GM23338 (cell line): ENCODE measurements at regions not wholly inside any gene's neighbourhood (a gene's known extent, or its start where the extent isn't known, plus 50 kb on each side); places are given as distances from the start of the nearest gene placed in this dataset.

Experiments
- ATAC-seq: fragments of 200-7000 bp; cut with Tn5 transposase; 3 replicates; pipeline ENCODE4 v1.9.1; 2020
- DNase-seq: peaks from one replicate; pipeline ENCODE4 v3.0.0-alpha.2; 2015; ENCODE audit warnings: low spot score
- H2AFZ ChIP-seq: fragments of 200-600 bp; sonication (generic); 2 replicates; pipeline ENCODE4 v1.8.0; 2016; ENCODE audit warnings: antibody characterized with exemption, mild to moderate bottlenecking, moderate library complexity
- H3F3A ChIP-seq: fragments of 200-600 bp; sonication (generic); replicated peaks from 2 replicates; pipeline ENCODE4 v1.8.0; 2017; ENCODE audit warnings: antibody characterized with exemption, mixed run types, low read depth
- H3K27ac ChIP-seq: fragments of 200-600 bp; sonication (generic); 2 replicates; pipeline ENCODE4 v1.6.1; 2016; ENCODE audit warnings: low read depth
- H3K27me3 ChIP-seq: fragments of 200-600 bp; sonication (generic); 2 replicates; pipeline ENCODE4 v1.8.0; 2016; ENCODE audit warnings: mild to moderate bottlenecking, mixed run types, moderate library complexity; ENCODE audit not compliant: insufficient read depth
- H3K36me3 ChIP-seq: fragments of 200-600 bp; sonication (generic); 2 replicates; pipeline ENCODE4 v1.8.0; 2016; ENCODE audit warnings: mild to moderate bottlenecking; ENCODE audit not compliant: insufficient read depth
- H3K4me1 ChIP-seq: fragments of 200-600 bp; sonication (generic); 2 replicates; pipeline ENCODE4 v1.8.0; 2016; ENCODE audit warnings: mild to moderate bottlenecking, moderate library complexity; ENCODE audit not compliant: insufficient read depth
- H3K4me2 ChIP-seq: fragments of 200-600 bp; sonication (generic); 2 replicates; pipeline ENCODE4 v1.7.1; 2017; ENCODE audit warnings: mixed run types
- H3K4me3 ChIP-seq: fragments of 200-600 bp; sonication (generic); 2 replicates; pipeline ENCODE4 v1.6.1; 2016; ENCODE audit warnings: mixed run types
- H3K79me2 ChIP-seq: fragments of 200-600 bp; sonication (generic); replicated peaks from 2 replicates; pipeline ENCODE4 v1.8.0; 2017; ENCODE audit warnings: mild to moderate bottlenecking; ENCODE audit not compliant: insufficient read depth
- H3K9me2 ChIP-seq: fragments of 200-600 bp; sonication (generic); 2 replicates; pipeline ENCODE4 v1.8.0; 2017; ENCODE audit not compliant: insufficient read depth
- H4K20me1 ChIP-seq: fragments of 200-600 bp; sonication (generic); replicated peaks from 2 replicates; pipeline ENCODE4 v1.8.0; 2017; ENCODE audit warnings: mild to moderate bottlenecking; ENCODE audit not compliant: insufficient read depth
- H3K27ac Mint-ChIP-seq: 2 replicates; pipeline ENCODE4 v1.8.0; 2020; ENCODE audit warnings: inconsistent platforms, mild to moderate bottlenecking, moderate library complexity, mixed read lengths
- H3K27me3 Mint-ChIP-seq: 3 replicates; pipeline ENCODE4 v1.8.0; 2022; ENCODE audit warnings: low read depth, mild to moderate bottlenecking, moderate library complexity, mixed read lengths, inconsistent platforms; ENCODE audit not compliant: insufficient read depth, poor library complexity
- H3K36me3 Mint-ChIP-seq: 3 replicates; pipeline ENCODE4 v1.8.0; 2021; ENCODE audit warnings: low read depth, mild to moderate bottlenecking, inconsistent platforms, moderate library complexity, mixed read lengths
- H3K4me1 Mint-ChIP-seq: 3 replicates; pipeline ENCODE4 v1.8.0; 2020; ENCODE audit warnings: mild to moderate bottlenecking, inconsistent platforms, mixed read lengths
- H3K4me3 Mint-ChIP-seq: 3 replicates; pipeline ENCODE4 v1.8.0; 2021; ENCODE audit warnings: moderate library complexity, mild to moderate bottlenecking, inconsistent platforms, mixed read lengths
- H3K9me3 Mint-ChIP-seq: 3 replicates; pipeline ENCODE4 v1.8.0; 2020; ENCODE audit warnings: moderate library complexity, mild to moderate bottlenecking, inconsistent platforms, mixed read lengths
- CREB1 ChIP-seq: fragments of 250-450 bp; sonication (Bioruptor Pico); IDR thresholded peaks from 2 replicates; pipeline ENCODE4 v1.5.0; 2020; ENCODE audit warnings: low read depth, mild to moderate bottlenecking, moderate library complexity
- EZH2 ChIP-seq: fragments of 200-600 bp; sonication (generic); IDR thresholded peaks from one replicate; pipeline ENCODE4 v1.8.0; 2017; ENCODE audit warnings: antibody characterized with exemption, mild to moderate bottlenecking, low read depth; ENCODE audit not compliant: unreplicated experiment
- EZH2phosphoT487 ChIP-seq: fragments of 200-600 bp; sonication (generic); IDR thresholded peaks from one replicate; pipeline ENCODE4 v1.8.1; 2018; ENCODE audit warnings: antibody characterized with exemption; ENCODE audit not compliant: unreplicated experiment
- JUNB ChIP-seq: IDR thresholded peaks from one replicate; pipeline ENCODE4 v1.6.1; 2016; ENCODE audit warnings: antibody characterized with exemption; ENCODE audit not compliant: unreplicated experiment
- NANOG ChIP-seq: IDR thresholded peaks from 2 replicates; pipeline ENCODE4 v1.6.1; 2016; ENCODE audit warnings: antibody characterized with exemption, borderline replicate concordance
- POLR2AphosphoS5 ChIP-seq: IDR thresholded peaks from 2 replicates; pipeline ENCODE4 v1.6.1; 2016; ENCODE audit warnings: antibody characterized with exemption, low read depth
- STAT1 ChIP-seq: IDR thresholded peaks from one replicate; pipeline ENCODE4 v1.6.1; 2016; ENCODE audit warnings: antibody characterized with exemption; ENCODE audit not compliant: unreplicated experiment
- ZNF114 ChIP-seq: fragments of 250-450 bp; sonication (Bioruptor Pico); IDR thresholded peaks from 2 replicates; pipeline ENCODE4 v1.5.0; 2020; ENCODE audit warnings: mild to moderate bottlenecking, moderate library complexity
- ZNF331 ChIP-seq: fragments of 250-450 bp; sonication (Bioruptor Pico); IDR thresholded peaks from 2 replicates; pipeline ENCODE4 v1.5.0; 2020; ENCODE audit warnings: low read depth, mild to moderate bottlenecking, moderate library complexity
- TF ChIP-seq, protein P1 (sequence below): fragments of 250-450 bp; sonication (Bioruptor Pico); IDR thresholded peaks from 2 replicates; pipeline ENCODE4 v1.5.0; 2020; ENCODE audit warnings: mild to moderate bottlenecking, moderate library complexity
- TF ChIP-seq, protein P2 (sequence below): IDR thresholded peaks from 2 replicates; pipeline ENCODE4 v1.6.1; 2016; ENCODE audit warnings: antibody characterized with exemption
- TF ChIP-seq, protein P3 (sequence below): IDR thresholded peaks from one replicate; pipeline ENCODE4 v1.6.1; 2018; ENCODE audit warnings: antibody characterized with exemption; ENCODE audit not compliant: unreplicated experiment
- TF ChIP-seq, protein P4 (sequence below), 2 experiments: fragments of 200-600 bp in 1 of 2; sonication (generic) in 1 of 2; conservative IDR thresholded peaks; 2 replicates each; pipeline versions ENCODE4 v1.5.1 to v1.6.1; 2016 to 2017; ENCODE audit warnings: antibody characterized with exemption in 2 of 2, low read depth in 2 of 2, mild to moderate bottlenecking in 2 of 2, moderate library complexity in 1 of 2

DNA sequence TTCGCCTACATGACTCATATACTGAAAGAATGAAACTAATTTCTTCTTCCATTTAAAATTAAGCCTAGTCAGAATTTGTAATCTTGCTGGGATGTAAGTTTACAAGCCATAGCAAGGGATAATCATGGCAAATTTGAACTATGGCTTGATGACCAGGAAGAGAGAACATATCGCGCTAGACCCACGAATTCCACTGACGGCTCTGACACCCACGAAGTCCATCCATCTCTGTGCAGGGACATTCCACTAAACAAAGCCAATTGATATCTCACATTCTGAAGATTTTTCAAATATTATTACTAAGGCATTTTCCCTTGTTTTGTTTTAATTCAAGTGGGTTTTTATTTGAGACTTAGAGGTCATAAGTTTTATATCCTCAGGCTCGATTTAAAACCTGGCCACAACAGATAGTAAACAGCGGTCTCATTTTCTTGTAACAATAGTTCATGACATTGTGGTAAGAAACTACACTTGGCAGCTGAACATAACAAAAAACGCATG, 113.0 kb downstream of the QPCT start:
- no peak overlapping the region for H3K27ac Mint-ChIP-seq
- DNase-seq (no peak), ATAC-seq (no peak)
- H3K4me3 Mint-ChIP-seq: no peak overlapping the region
- no peaks in the 10 kb centered on the region for H3K36me3 Mint-ChIP-seq
- no peaks in the 10 kb centered on the region for H3K9me3 Mint-ChIP-seq
- TF ChIP-seq CREB1 (CRISPR knock-in tag) (no peak), EZH2 (no peak), STAT1 (no peak), NANOG (no peak), EZH2phosphoT487 (no peak), POLR2AphosphoS5 (no peak), ZNF114 (CRISPR knock-in tag) (no peak), ZNF331 (CRISPR knock-in tag) (no peak), JUNB (no peak)
- TF ChIP-seq, protein P1, sequence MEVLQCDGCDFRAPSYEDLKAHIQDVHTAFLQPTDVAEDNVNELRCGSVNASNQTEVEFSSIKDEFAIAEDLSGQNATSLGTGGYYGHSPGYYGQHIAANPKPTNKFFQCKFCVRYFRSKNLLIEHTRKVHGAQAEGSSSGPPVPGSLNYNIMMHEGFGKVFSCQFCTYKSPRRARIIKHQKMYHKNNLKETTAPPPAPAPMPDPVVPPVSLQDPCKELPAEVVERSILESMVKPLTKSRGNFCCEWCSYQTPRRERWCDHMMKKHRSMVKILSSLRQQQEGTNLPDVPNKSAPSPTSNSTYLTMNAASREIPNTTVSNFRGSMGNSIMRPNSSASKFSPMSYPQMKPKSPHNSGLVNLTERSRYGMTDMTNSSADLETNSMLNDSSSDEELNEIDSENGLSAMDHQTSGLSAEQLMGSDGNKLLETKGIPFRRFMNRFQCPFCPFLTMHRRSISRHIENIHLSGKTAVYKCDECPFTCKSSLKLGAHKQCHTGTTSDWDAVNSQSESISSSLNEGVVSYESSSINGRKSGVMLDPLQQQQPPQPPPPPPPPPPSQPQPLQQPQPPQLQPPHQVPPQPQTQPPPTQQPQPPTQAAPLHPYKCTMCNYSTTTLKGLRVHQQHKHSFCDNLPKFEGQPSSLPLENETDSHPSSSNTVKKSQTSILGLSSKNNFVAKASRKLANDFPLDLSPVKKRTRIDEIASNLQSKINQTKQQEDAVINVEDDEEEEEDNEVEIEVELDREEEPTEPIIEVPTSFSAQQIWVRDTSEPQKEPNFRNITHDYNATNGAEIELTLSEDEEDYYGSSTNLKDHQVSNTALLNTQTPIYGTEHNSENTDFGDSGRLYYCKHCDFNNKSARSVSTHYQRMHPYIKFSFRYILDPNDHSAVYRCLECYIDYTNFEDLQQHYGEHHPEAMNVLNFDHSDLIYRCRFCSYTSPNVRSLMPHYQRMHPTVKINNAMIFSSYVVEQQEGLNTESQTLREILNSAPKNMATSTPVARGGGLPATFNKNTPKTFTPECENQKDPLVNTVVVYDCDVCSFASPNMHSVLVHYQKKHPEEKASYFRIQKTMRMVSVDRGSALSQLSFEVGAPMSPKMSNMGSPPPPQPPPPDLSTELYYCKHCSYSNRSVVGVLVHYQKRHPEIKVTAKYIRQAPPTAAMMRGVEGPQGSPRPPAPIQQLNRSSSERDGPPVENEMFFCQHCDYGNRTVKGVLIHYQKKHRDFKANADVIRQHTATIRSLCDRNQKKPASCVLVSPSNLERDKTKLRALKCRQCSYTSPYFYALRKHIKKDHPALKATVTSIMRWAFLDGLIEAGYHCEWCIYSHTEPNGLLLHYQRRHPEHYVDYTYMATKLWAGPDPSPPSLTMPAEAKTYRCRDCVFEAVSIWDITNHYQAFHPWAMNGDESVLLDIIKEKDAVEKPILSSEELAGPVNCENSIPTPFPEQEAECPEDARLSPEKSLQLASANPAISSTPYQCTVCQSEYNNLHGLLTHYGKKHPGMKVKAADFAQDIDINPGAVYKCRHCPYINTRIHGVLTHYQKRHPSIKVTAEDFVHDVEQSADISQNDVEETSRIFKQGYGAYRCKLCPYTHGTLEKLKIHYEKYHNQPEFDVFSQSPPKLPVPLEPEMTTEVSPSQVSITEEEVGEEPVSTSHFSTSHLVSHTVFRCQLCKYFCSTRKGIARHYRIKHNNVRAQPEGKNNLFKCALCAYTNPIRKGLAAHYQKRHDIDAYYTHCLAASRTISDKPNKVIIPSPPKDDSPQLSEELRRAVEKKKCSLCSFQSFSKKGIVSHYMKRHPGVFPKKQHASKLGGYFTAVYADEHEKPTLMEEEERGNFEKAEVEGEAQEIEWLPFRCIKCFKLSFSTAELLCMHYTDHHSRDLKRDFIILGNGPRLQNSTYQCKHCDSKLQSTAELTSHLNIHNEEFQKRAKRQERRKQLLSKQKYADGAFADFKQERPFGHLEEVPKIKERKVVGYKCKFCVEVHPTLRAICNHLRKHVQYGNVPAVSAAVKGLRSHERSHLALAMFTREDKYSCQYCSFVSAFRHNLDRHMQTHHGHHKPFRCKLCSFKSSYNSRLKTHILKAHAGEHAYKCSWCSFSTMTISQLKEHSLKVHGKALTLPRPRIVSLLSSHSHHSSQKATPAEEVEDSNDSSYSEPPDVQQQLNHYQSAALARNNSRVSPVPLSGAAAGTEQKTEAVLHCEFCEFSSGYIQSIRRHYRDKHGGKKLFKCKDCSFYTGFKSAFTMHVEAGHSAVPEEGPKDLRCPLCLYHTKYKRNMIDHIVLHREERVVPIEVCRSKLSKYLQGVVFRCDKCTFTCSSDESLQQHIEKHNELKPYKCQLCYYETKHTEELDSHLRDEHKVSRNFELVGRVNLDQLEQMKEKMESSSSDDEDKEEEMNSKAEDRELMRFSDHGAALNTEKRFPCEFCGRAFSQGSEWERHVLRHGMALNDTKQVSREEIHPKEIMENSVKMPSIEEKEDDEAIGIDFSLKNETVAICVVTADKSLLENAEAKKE (CRISPR knock-in tag): no peak
- TF ChIP-seq, protein P2, sequence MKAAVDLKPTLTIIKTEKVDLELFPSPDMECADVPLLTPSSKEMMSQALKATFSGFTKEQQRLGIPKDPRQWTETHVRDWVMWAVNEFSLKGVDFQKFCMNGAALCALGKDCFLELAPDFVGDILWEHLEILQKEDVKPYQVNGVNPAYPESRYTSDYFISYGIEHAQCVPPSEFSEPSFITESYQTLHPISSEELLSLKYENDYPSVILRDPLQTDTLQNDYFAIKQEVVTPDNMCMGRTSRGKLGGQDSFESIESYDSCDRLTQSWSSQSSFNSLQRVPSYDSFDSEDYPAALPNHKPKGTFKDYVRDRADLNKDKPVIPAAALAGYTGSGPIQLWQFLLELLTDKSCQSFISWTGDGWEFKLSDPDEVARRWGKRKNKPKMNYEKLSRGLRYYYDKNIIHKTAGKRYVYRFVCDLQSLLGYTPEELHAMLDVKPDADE: no peak
- TF ChIP-seq, protein P3, sequence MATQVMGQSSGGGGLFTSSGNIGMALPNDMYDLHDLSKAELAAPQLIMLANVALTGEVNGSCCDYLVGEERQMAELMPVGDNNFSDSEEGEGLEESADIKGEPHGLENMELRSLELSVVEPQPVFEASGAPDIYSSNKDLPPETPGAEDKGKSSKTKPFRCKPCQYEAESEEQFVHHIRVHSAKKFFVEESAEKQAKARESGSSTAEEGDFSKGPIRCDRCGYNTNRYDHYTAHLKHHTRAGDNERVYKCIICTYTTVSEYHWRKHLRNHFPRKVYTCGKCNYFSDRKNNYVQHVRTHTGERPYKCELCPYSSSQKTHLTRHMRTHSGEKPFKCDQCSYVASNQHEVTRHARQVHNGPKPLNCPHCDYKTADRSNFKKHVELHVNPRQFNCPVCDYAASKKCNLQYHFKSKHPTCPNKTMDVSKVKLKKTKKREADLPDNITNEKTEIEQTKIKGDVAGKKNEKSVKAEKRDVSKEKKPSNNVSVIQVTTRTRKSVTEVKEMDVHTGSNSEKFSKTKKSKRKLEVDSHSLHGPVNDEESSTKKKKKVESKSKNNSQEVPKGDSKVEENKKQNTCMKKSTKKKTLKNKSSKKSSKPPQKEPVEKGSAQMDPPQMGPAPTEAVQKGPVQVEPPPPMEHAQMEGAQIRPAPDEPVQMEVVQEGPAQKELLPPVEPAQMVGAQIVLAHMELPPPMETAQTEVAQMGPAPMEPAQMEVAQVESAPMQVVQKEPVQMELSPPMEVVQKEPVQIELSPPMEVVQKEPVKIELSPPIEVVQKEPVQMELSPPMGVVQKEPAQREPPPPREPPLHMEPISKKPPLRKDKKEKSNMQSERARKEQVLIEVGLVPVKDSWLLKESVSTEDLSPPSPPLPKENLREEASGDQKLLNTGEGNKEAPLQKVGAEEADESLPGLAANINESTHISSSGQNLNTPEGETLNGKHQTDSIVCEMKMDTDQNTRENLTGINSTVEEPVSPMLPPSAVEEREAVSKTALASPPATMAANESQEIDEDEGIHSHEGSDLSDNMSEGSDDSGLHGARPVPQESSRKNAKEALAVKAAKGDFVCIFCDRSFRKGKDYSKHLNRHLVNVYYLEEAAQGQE: no peak
- TF ChIP-seq, protein P4, sequence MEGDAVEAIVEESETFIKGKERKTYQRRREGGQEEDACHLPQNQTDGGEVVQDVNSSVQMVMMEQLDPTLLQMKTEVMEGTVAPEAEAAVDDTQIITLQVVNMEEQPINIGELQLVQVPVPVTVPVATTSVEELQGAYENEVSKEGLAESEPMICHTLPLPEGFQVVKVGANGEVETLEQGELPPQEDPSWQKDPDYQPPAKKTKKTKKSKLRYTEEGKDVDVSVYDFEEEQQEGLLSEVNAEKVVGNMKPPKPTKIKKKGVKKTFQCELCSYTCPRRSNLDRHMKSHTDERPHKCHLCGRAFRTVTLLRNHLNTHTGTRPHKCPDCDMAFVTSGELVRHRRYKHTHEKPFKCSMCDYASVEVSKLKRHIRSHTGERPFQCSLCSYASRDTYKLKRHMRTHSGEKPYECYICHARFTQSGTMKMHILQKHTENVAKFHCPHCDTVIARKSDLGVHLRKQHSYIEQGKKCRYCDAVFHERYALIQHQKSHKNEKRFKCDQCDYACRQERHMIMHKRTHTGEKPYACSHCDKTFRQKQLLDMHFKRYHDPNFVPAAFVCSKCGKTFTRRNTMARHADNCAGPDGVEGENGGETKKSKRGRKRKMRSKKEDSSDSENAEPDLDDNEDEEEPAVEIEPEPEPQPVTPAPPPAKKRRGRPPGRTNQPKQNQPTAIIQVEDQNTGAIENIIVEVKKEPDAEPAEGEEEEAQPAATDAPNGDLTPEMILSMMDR (conservative IDR thresholded peaks at IDR 0.05; ENCODE audit: low read depth in 2 of 2): no peak
- no peak overlapping the region for H3K4me2 ChIP-seq
- H2AFZ ChIP-seq: no peak overlapping the region
- H3K4me3 ChIP-seq: no peak overlapping the region
- no peaks in the 10 kb centered on the region for H3K27me3 ChIP-seq
- no peak overlapping the region for H3K27ac ChIP-seq
- H3K36me3 ChIP-seq: no peaks in the 10 kb centered on the region
- no peaks in the 10 kb centered on the region for H3K9me2 ChIP-seq
- peaks cover 3% of the 10 kb centered on the region; the same call in 2 of the 3 replicates for H3K4me1 Mint-ChIP-seq
- H3K27me3 Mint-ChIP-seq: peaks cover 2% of the 10 kb centered on the region
- no peaks in the 10 kb centered on the region for H3K79me2 ChIP-seq
- H3F3A ChIP-seq: no peaks in the 10 kb centered on the region
- no peaks in the 10 kb centered on the region for H4K20me1 ChIP-seq
- no peaks in the 10 kb centered on the region for H3K4me1 ChIP-seq
